ENCODE measurements at regions not wholly inside any gene's neighbourhood (a gene's known extent, or its start where the extent isn't known, plus 50 kb on each side); places are given as distances from the start of the nearest gene placed in this dataset.

DNA sequence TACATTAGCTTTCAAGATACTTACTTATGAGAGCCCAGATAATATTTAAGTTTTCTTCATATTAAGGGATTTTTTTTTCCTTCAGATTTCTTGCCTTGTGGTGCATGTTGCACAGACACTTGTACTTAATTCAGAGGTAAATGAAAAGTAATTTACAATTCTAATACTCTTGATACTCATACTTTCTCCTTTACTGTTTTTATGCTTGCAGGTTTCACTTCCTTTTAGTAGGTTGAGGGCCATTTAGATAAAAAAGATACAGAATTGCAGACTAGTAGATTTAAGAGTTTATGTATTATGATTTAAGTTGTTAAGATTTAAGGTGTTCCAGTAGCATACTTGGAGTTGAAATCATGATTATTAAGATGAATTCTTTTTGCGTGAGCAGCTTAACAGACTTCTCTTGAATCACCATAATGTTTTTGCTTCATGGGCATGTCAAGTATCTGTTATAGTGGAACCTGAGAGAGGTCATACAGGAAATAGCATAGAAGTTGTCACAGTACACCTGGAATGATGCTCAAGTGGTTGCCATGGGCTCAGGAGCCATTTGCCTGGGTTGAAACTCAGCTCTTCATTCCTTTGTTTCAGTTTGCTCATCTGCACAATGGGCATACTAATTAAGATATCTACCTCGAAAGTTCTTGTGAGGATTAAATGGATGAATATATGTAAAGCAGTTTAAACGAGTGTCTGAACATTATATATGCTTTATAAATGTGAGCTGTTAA is 174.8 kb upstream of the PRPS1L1 start:
- no peak for DNase-seq

DNA sequence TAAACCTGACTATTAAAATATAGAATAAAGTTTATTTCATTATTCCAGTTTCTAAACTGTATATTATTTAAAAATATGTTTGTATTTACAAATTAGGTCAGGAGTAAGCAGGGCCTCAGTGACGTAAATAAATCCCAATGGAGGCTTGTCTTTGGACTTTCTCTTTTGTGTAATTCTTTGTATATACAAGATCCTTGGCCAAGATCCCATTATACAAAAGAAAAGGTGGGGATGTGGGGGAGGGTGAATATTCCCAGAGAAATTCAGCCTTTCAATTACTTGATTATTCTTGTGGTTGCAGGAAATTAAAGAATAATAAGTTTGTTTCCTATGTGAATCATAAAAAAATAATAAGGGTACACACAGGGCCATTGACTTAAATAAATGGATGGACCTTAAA is 178.7 kb upstream of the PRPS1L1 start:
- DNase-seq = no peak

DNA sequence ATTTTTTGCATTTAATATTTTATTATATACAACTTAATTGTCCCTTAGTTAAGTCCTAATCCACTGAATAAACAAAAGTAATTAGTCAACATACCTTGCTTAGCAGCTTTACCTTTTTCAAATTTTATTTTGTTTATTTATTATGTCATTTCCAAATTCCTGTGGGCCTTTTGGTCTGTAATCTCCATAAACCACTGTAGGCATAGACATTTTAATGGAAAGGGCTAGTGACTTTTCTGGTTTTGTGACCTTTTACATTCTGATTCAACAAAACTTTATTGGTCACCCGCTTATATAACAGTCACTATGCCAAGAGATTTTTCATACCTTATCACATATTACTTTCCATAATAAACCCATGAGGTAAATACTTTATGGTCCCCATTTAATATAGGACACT is 181.3 kb upstream of the PRPS1L1 start:
- no peak for DNase-seq

DNA sequence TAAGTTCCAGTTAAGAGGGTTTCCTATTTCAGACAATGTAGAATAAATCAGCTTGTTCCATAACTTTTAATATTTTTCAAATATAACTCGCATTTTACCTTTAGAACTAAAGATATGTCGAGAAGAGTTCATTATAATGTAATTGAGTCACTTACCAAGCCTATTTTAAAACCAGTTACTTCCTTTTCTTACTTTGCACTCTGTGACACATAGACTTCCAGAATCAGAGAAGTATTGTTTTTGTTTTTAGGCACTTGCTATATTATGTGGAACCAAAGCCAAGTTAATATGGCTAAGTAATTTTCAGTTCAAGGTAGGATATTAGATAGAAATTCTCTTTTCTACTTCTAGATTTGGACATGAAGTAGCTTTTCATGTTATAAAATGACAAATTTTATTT is 182.7 kb upstream of the PRPS1L1 start:
- no peak for DNase-seq

DNA sequence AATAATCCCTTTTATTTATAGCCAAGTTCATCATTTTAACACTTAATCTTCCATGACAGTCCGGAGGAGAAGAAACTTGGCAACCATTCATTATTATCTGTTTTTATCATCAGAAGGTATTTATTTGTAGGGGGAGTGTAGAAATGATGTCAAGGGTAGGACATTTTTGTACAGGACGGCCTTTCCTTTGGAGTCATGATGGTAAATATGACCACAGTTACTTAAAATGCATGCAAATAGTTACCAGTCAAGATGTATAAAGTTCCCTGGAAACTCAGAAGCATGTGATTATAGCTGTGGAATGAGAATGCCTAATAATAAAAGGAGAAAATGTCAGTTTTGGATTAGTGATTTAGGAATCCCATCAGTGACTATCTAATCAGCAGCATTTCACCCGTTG is 183.1 kb upstream of the PRPS1L1 start:
- DNase-seq = no peak

DNA sequence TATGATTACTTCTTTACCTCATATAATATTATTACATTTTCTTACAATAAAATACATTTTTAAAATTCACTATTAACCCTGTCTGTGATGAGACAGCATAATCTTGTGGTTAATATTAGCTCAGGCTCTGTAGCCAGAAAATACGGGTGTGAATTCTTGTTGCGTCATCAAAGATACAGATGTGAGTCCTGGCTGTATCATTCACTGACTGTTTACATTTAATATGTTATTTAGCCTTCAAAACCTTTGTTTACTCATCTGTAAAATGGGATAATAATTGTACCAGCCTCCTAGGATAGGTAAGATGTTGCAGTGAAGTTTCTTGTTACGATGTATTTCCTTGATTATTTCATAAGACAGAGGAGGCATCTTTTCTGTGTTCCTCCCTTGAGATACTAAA is 184.7 kb upstream of the PRPS1L1 start:
- DNase-seq = no peak

DNA sequence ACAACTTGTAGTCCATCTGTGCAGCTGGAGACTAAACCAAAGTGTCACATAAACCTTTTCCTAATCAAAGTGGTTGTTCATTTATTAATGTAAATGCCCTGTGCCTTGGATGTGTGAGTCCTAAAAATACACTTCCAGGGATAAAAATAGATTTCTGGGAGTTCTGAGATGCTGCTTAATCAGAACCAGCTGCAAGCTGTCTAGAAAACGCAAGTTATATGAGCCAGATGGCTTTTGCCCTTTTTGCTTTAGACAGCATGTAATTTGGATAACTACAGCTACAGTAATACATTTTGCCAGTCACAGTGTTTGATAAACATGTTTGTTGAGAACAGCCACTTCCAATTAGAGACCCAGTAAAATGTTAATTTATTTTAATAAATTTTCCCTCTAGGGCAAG is 185.1 kb upstream of the PRPS1L1 start:
- DNase-seq = no peak

DNA sequence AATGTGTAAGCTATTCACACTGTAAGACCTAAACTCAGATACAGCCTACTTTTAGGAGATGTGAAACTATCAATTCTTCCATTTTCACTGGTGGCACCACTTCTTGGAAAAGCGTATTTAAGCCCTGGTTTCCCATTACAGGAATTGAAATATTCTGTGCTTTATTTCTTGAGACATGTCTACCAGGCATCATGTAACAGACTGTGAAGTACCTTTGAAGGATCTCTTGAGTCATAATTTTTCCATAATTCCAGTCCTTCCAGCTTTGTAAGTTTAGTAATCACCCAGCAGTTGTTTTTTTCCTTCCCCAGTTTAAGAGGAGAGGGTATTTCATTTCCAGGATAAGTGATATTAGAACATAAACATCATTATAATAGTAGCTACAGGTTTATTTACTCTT is 186.0 kb upstream of the PRPS1L1 start:
- no peak for DNase-seq

DNA sequence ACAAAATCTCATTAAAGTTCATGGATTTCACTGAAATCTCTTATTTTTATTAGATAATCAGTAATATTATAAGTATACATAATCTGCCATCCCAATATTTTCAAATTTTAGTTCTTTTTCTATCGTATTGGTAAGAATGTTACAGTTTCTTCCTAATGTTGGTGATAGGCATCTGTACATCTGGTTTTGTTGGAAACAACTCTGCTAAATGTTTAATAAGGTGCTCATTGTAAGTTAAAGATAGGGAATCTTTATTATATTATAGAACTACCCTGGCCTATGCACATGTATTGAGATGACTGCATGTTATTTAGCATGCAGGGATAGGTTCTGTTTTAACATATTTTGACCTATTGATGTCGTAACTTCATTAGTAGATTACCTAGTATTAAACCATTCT is 188.6 kb upstream of the PRPS1L1 start:
- DNase-seq = no peak

DNA sequence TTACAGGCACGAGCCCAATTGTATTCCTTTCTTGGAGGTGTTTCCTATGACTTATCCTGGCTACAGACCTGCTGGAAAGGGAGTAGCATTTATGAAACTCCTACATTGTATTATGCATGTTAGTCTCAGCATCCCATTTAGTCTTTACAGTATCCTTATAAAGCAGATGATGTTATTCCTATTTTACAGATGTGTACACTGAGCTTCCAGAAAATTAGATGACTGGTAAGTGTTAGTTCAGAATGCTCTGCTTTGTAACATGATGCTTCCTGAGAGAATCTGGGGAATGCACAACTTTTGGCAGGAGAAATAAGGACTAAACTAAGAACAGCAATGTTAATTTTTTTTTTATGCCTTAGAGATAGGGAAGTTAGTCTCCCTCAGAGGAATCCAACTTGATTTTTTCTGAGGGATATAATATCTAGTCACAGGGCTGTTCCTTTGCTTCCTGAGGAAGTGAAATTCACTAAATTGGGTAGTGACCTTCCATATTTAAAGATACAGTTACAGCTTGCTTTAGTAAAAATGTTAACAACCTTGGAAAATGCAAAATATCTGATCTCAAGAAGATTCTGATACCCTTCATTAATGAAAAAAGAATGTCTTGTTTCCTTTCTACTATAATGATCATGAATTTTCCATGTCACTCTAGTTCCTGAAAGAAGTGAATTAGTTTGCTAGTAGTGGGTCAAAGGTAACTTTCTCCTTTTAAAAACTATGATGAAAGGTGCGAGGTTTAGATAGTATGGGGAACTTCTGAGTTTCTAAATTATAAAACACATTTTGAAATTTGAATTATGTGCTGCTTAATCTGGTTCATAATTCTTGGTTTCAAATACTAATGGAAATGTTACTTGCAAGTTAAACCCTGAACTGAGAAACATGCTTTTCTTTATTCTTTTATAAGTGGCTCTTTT is 194.0 kb upstream of the PRPS1L1 start:
- DNase-seq = no peak

DNA sequence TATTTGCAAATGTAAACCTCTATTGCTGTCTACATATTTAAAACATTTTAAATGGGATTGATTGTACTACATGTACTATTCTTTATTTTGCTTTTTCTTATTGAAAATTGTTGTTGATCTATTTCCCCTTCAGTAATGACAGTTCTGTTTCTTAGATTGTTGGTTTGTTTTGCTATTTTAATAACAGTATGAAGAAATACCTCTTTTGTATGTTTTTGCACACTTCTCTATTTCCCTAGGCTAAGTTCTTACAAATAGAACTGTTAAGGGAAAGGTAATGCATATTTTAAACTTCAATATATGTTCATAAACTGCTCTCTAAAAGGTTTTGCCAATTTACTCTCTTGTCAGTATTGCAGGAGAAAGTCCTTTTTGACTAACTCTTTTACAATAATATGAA is 195.0 kb upstream of the PRPS1L1 start:
- DNase-seq = no peak

DNA sequence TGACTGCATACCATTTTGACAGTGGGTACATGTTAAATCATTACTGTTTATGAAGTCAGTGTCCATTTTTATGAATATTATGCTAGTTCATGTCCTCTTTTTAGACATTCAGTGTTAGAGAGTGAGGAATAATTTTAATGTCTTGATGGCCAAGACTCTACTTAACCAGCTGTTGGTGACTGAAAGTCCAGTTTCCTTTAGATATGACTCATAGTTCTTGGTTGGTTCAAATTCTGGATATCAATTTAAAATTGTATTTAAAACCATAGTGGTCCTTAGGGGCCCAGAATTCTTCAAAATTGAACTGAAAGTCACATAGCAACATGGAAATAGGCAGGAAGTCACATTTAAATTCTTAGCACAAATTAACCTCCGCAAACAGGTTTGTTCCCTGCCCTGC is 196.5 kb upstream of the PRPS1L1 start:
- no peak for DNase-seq

DNA sequence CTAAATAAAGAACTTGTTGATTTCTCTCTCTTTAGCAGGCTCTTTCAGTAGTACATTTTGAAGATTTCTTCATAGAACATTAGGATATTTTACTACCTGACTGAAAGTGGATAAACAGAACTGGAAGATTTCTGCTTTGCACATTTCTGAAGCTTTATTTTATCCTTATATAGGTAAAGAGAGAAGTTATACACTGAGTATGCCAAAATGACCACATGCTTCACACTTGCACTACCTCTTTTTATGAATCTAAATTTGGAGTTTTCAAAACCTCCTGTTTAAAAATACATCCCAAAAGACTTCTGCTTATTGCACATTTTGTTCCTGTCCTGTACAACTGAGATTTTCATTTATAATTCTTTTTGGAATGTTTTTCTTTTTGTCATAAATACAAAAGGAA is 197.4 kb upstream of the PRPS1L1 start:
- no peak for DNase-seq

DNA sequence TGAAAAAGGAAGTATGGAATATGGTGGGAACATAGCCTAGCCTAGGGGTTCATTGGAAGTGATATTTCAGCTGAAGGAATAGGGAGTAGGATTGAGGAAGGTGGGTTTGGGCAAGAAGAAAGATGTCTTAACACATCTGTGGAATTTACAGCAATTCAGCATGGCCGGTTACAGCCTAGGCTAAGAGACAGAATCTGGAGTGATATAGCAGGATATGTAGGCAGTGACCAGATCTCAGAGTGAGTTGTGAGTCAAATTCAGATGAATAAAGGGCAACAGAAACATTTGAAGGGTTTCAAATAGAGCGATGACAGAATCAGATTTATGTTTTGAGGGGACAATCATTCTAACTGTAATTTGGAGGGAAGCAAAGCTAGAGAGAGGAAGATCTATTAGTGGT is 199.0 kb upstream of the PRPS1L1 start:
- DNase-seq = no peak

DNA sequence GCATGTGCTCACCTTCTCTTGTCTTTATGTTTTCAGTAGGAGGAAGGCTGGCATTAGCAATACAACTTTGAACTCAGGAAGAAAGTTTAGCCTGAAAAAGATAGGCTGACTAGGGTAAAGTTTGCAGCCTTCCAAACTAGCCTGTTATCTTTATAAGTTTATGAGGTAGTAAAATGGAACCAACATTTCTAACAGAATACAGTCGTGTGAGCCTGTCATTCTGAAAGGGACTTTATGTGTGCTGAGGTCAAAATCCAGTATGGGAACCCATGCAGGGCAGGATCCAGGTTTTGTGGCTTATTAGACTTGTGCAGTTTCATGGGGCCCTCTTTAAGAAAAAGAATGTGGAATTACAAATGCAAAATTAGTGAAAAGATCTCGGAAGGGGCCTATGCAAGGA is 201.0 kb upstream of the PRPS1L1 start:
- DNase-seq = no peak

DNA sequence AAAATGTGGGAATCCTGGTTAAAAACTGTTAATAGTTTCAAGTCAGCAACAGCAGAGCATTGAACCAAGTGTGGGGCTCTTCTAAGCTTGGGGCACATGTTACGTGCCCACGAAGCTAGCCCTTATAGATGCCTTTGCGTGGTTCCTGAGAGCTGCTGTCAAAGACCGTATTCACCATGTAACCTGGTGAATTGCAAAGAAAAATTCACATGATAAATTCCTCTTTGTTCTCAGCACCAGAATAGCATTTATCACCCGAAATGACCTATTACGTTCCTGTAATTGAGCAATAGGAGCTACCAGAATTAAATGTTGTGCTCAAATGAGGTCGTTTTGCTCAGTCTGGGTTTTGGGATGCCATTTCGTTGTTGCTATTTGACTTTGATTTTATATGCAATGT is 202.6 kb upstream of the PRPS1L1 start:
- DNase-seq = no peak

DNA sequence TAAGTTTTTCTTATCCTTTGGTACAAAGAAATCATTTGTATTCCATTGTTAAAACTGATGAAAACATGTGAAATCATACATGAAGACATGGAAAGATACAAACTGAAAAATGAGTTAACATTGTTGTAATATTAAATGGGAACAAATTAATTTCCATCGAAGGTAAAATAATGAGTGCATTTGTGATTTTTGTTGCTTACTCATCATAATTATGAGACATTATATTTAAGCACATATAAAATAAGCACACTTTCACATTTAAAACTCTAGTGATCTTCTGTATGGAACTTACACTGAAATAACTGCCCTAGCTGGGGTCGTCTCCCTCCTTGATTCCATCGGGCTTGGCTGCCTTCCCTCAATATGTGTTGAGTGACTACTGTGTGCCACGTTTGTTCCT is 204.2 kb upstream of the PRPS1L1 start:
- DNase-seq = no peak

DNA sequence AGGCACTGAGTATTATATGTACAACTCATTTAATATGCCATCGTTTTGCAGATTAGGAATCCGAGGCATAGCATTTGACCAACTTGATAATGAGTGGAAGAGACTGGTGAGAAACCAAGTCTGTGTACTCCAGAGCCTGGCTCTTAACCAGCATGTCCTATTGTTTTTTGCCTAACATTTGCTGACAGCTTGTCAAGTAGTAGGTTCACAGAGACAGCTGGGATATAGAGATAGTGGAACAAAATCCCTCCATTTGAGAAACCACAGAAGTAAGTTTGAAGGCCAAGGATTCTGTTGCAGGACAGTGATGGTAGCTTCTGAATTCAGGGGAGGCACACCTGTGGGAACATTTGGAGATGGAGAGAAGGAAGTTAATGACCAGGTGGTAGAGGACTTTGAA is 206.9 kb upstream of the PRPS1L1 start:
- no peak for DNase-seq

DNA sequence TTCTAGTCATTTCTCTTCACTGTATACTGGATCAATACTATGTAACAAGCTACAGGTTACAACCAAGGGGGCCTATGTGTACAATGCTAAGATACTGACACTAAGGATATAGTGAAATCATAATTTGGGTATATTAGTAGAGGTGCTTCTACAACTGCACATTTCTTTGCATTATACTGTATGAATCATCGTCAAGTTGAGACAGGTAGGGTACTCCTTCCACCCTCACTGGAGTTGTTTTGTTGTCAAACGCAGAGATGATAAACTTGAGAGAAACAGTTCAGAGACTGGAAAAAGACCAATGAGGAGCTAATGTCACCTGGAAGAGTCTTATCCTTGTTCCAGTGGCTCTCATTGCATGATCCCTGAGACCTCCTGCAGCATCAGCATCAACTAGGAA is 208.2 kb upstream of the PRPS1L1 start:
- no peak for DNase-seq

DNA sequence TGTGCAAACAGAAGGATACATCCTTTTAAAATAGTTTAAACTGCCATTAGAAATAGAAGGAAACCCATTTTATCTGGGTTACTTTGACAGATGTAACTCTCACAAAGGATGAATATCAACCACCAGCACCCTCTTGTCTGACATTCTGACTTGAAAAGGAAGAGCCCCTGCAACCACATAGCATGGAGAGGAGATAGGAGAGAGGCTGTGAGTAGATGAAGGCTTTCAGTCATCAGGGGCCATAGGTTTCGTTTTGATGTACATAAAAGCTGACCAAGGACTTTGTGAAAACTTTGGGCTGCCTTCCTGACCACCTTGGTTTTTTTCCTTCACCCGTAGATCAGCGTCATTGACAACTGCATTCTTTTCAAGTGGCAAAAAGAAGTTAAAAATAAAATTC is 211.6 kb upstream of the PRPS1L1 start:
- DNase-seq = no peak

DNA sequence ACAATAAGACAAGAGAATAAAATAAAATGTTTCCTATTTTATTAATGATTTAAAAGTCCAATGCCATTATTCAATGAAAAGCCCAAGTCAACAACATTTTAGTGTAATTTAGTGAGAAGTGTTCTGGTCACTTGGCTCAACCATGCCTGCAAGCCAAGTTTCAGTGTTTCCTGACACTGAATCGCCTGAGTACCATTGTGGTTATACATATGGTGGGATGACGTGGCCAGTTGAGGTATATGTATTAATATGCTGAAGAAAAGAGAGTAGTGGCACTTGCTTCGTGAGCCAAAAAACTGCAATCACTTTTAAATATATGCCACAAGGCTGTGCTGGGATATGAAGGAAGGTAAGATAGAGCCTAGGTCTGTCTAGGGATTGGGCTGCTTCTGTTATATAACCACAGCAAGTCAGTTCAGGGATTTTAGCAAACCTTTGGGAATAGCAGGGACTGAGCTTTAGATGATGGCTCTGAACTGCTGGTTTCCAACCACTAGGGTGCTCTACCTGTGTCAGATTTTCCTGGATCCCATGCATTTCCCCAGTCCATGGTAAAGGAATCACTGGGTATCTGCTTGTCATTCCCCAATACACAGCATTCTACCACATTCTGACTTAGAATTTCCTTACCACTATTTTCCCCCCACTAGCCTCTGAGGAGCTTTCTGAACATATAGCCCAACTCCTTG is 214.0 kb upstream of the PRPS1L1 start:
- no peak for DNase-seq

DNA sequence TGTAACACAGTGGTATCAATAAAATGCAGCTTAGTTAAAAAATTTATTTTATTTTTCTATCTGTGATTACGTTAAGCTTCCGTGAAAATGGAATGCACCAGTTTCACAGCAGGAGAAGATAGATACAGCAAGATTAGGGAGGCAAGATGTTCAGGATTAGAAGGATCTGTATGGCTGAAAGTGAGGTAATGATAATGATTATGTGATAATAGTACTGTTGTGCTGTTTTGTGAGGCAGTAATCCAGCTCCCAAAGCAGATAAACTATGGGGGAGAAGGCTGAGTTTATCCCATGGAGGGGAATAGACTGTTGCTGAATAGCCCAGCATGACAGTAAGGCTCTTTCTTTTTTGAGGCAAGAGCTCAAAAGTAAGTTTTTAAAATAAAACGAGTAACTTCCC is 216.1 kb upstream of the PRPS1L1 start:
- DNase-seq = no peak

DNA sequence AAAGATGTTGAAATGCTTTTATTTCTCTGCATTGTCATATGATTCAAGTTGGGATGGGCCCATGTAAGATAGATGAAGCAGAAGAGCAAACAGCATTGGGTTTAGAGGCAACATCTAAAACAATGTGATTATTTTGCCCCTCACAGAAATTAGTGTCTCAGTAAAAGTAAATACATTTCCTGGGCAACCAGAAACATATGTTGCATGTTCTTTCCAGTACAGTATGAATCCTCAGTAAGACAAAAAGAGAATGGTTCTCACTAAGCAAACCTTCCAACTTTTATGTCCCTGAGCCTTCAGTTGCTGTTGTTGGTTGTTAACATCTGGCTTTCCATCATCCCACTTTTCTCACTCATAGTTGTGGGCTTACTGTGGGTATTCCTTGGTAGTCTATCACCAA is 222.5 kb upstream of the PRPS1L1 start:
- DNase-seq = no peak

DNA sequence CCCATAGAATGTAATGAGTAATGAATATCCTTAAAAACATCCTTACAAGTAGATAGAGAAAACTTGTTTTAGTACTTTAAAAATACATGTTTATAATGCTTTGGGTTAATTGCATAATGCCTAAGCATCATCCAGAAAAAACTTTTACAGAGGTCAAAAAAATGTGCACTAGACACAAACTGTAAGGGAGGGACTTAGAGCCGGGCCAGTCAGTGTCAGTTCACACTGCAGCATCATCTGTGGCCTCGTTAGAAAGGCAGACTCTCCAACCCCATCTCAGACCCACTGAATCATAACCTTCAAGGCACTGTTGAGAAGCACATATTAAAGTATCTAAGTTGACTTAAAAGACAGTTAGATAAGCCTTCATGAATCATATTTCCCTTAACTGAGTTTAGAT is 230.1 kb upstream of the PRPS1L1 start:
- no peak for DNase-seq

Measured in NCI-H1436 treated with DMSO at 0.1 percent for 48 hours (cell line).